Neural cell (in vitro differentiated cells): ENCODE measurements at regions not wholly inside any gene's neighbourhood (a gene's known extent, or its start where the extent isn't known, plus 50 kb on each side); places are given as distances from the start of the nearest gene placed in this dataset.

Source experiments
- H2AFZ ChIP-seq: fragments of 200-600, 300-800 bp; sonication (generic), shearing (Covaris generic); 2 replicates; pipeline ENCODE4 v1.6.0; 2014; ENCODE audit warnings: low read depth, mild to moderate bottlenecking, antibody characterized with exemption, low read length, moderate library complexity
- H3F3A ChIP-seq: fragments of 200-600 bp; shearing (Covaris generic); 2 replicates; pipeline ENCODE4 v1.6.1; 2016; ENCODE audit warnings: mild to moderate bottlenecking, moderate library complexity, mixed read lengths, antibody characterized with exemption, low read length; ENCODE audit not compliant: insufficient read depth, poor library complexity, severe bottlenecking
- H3K27ac ChIP-seq: fragments of 200-600, 300-800 bp; sonication (generic), shearing (Covaris generic); 2 replicates; pipeline ENCODE4 v1.5.1; 2014; ENCODE audit warnings: mild to moderate bottlenecking, low read length, moderate library complexity
- H3K27me3 ChIP-seq: fragments of 300-800, 200-600 bp; sonication (generic), shearing (Covaris generic); 2 replicates; pipeline ENCODE4 v1.6.0; 2014; ENCODE audit warnings: mild to moderate bottlenecking, low read depth, low read length, moderate library complexity; ENCODE audit not compliant: insufficient read depth
- H3K36me3 ChIP-seq: fragments of 300-800, 200-600 bp; sonication (generic), shearing (Covaris generic); 2 replicates; pipeline ENCODE4 v1.5.1; 2014; ENCODE audit warnings: mild to moderate bottlenecking, antibody characterized with exemption, low read length, moderate library complexity; ENCODE audit not compliant: insufficient read depth
- H3K4me2 ChIP-seq: fragments of 300-800, 200-600 bp; sonication (generic), shearing (Covaris generic); 2 replicates; pipeline ENCODE4 v1.6.0; 2014; ENCODE audit warnings: mild to moderate bottlenecking, low read length
- H3K4me3 ChIP-seq: fragments of 300-800, 200-600 bp; sonication (generic), shearing (Covaris generic); 2 replicates; pipeline ENCODE4 v1.5.1; 2014; ENCODE audit warnings: mild to moderate bottlenecking, low read length, moderate library complexity
- H3K79me2 ChIP-seq: fragments of 200-600 bp; shearing (Covaris generic); replicated peaks from 2 replicates; pipeline ENCODE4 v1.6.0; 2014; ENCODE audit warnings: mild to moderate bottlenecking, low read length, moderate library complexity; ENCODE audit not compliant: insufficient read depth
- H3K9ac ChIP-seq: fragments of 300-800, 200-600 bp; sonication (generic), shearing (Covaris generic); 2 replicates; pipeline ENCODE4 v1.6.1; 2016; ENCODE audit warnings: mild to moderate bottlenecking, low read length, mixed read lengths
- H3K9me2 ChIP-seq: fragments of 200-600 bp; shearing (Covaris generic); 2 replicates; pipeline ENCODE4 v1.6.1; 2016; ENCODE audit warnings: mild to moderate bottlenecking, low read length, mixed read lengths; ENCODE audit not compliant: insufficient read depth
- H3K9me3 ChIP-seq: fragments of 200-600, 300-800 bp; sonication (generic), shearing (Covaris generic); 2 replicates; pipeline ENCODE4 v1.6.1; 2016; ENCODE audit warnings: mild to moderate bottlenecking, mixed run types, low read length, moderate library complexity, mixed read lengths
- H4K20me1 ChIP-seq: fragments of 200-600 bp; shearing (Covaris generic); 2 replicates; pipeline ENCODE4 v1.6.1; 2016; ENCODE audit warnings: mild to moderate bottlenecking, mixed run types; ENCODE audit not compliant: insufficient read depth
- CTCF ChIP-seq: fragments of 450-650 bp; IDR thresholded peaks from 2 replicates; pipeline ENCODE4 v1.5.1; 2014; ENCODE audit warnings: antibody characterized with exemption, mild to moderate bottlenecking, moderate library complexity; ENCODE audit not compliant: poor library complexity, severe bottlenecking
- MXI1 ChIP-seq: fragments of 450-650 bp; conservative IDR thresholded peaks from 2 replicates; pipeline ENCODE4 v1.6.1; 2014; ENCODE audit warnings: antibody characterized with exemption, mild to moderate bottlenecking; ENCODE audit not compliant: poor library complexity, severe bottlenecking
- POLR2AphosphoS5 ChIP-seq: IDR thresholded peaks from 2 replicates; pipeline ENCODE4 v1.6.1; 2012
- REST ChIP-seq: IDR thresholded peaks from 2 replicates; pipeline ENCODE4 v1.6.1; 2012; ENCODE audit warnings: borderline replicate concordance
- TAF1 ChIP-seq: IDR thresholded peaks from 2 replicates; pipeline ENCODE4 v1.6.1; 2012; ENCODE audit warnings: low read depth
- small RNA-seq, 3 experiments: library from RNA; depleted of rRNA; stranded (forward); fragments of <200 nt; gene quantifications; one replicate each; pipeline ENCODE3, GENCODE V24; 2012

- no peaks in the 10 kb centered on the region for H3K36me3 ChIP-seq
- H3K27ac ChIP-seq = no peak overlapping the region
- no peak overlapping the region for H3K4me2 ChIP-seq
- H3K4me3 ChIP-seq = no peak overlapping the region
- no peak overlapping the region for H2AFZ ChIP-seq
- no peaks in the 10 kb centered on the region for H3K27me3 ChIP-seq
- no peaks in the 10 kb centered on the region for H3F3A ChIP-seq
- H3K79me2 ChIP-seq = no peaks in the 10 kb centered on the region
- H3K9ac ChIP-seq = no peak overlapping the region
- no peaks in the 10 kb centered on the region for H3K9me2 ChIP-seq
- H3K9me3 ChIP-seq = no peaks in the 10 kb centered on the region
- TF ChIP-seq CTCF (no peak), REST (no peak), POLR2AphosphoS5 (no peak), MXI1 (no peak), TAF1 (no peak)
- H4K20me1 ChIP-seq = no peaks in the 10 kb centered on the region
These were observed 1064.6 kb upstream of the LRRTM3 start for GRCh38 chr10:65861249-65861648.

Small RNA genes lying in the stretch of these regions (small RNA-seq; reads per million reads assigned to genes)
- 0 reads per million in 3 experiments for gene CYP2C61P
